Transverse colon (tissue), 4 donors: ENCODE measurements at regions not wholly inside any gene's neighbourhood (a gene's known extent, or its start where the extent isn't known, plus 50 kb on each side); places are given as distances from the start of the nearest gene placed in this dataset.

Source experiments
- DNase-seq: peaks from one replicate; pipeline ENCODE4 v3.0.0-alpha.2; 2019
- H3K27ac ChIP-seq, 4 donors: fragments of 200-600 bp; sonication (generic); 2 replicates each; pipeline ENCODE4 v1.5.1; 2016 to 2018; ENCODE audit warnings: inconsistent platforms in 4 of 4
- H3K27me3 ChIP-seq: fragments of 200-600 bp; sonication (generic); 2 replicates; pipeline ENCODE4 v1.5.1; 2017; ENCODE audit warnings: inconsistent platforms
- H3K36me3 ChIP-seq, 4 donors: fragments of 200-600 bp; sonication (generic); 2 replicates each; pipeline ENCODE4 v1.5.1; 2017 to 2019; ENCODE audit warnings: inconsistent platforms in 4 of 4
- H3K4me1 ChIP-seq, 4 donors: fragments of 200-600 bp; sonication (generic); 2 replicates each; pipeline ENCODE4 v1.5.1; 2017 to 2020; ENCODE audit warnings: inconsistent platforms in 4 of 4
- H3K4me3 ChIP-seq, 4 donors: fragments of 200-600 bp; sonication (generic); 1 replicate in 1 of 4; 2 replicates in 3 of 4; pipeline versions ENCODE4 v1.5.1 to v1.6.1; 2017 to 2019; ENCODE audit warnings: inconsistent platforms in 4 of 4
- H3K9me3 ChIP-seq, 2 donors: fragments of 200-600 bp; sonication (generic); 2 replicates each; pipeline ENCODE4 v1.5.1; 2017 to 2019; ENCODE audit warnings: inconsistent platforms in 2 of 2
- EP300 ChIP-seq: sonication (generic); formaldehyde crosslinking; IDR thresholded peaks from one replicate; pipeline ENCODE4 v1.6.1; 2017; ENCODE audit warnings: antibody characterized with exemption, low read depth
- POLR2A ChIP-seq: fragments of 450-650 bp; IDR thresholded peaks from one replicate; pipeline ENCODE4 v1.6.1; 2016; ENCODE audit warnings: antibody characterized with exemption, mild to moderate bottlenecking, moderate library complexity
- POLR2AphosphoS5 ChIP-seq, 3 donors: sonication (generic); formaldehyde crosslinking; IDR thresholded peaks; one replicate each; pipeline ENCODE4 v1.6.1; 2016; ENCODE audit warnings: antibody characterized with exemption in 3 of 3
- WGBS, 2 donors: methylation state at CpG; one replicate each; pipeline ENCODE4 v1.1.5; 2018; ENCODE audit warnings: low coverage in 1 of 2; 5-methylcytosine and 5-hydroxymethylcytosine counted together
- in situ Hi-C, 4 donors: fragments of 200-750 bp; cut with MboI; loops; one replicate each; pipeline versions ENCODE4 v1.15.0 to v1.15.1; 2017; ENCODE audit warnings: low sequenced_read_pairs in 3 of 4, low pct_ligation_motif_present in 1 of 4, low pct_unique_long_range_greater_than_20kb in 1 of 4
- intact Hi-C: fragments of 100-400 bp; cut with DNase I; formaldehyde crosslinking; loops from one replicate; pipeline ENCODE4 v1.15.1; 2023; ENCODE audit warnings: low total_unique reads
- TF ChIP-seq, protein P1 (sequence below), 5 experiments: fragments of 200-600 bp in 3 of 5; fragments of 450-650 bp in 2 of 5; sonication (generic) in 3 of 5; IDR thresholded peaks; 1 replicate in 2 of 5; 2 replicates in 3 of 5; pipeline ENCODE4 v1.5.1; 2016 to 2017; ENCODE audit warnings: antibody characterized with exemption in 5 of 5, inconsistent platforms in 3 of 5, mild to moderate bottlenecking in 2 of 5, moderate library complexity in 1 of 5

DNA sequence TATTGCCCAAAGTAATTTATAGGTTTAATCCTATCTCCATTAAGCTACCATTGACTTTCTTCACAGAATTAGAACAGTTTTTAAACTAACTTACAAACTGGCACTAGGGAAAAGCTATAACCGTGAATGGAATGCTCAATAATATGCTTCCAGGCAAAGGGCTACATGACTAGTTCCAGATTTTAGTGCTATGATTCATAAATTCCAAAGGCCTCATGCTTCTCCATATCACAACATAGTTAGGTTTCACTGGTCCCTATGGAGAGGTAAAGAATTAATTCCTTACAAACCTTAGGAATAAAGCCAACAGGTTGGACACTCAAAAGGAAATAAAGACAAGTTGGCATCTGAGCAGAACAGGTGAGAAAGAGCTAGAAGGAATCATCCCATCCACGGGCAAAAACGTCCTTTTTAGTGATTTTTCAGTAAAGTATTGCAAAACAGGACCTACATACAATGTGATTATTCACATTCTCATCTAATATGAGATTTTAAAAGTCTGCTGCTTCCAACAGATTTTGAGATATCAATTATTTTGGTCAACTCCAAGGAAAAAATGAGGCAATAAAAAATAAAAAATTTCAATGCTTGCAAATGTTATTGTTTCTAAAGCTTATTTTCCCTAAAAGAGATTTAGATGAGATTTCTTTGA lies 97.0 kb upstream of the TARS1 start:
- in situ Hi-C loops = no loop called here
- H3K9me3 ChIP-seq = no peaks in the 10 kb centered on the region
- H3K4me1 ChIP-seq = peaks cover 0 to 18% (median 3%) of the 10 kb centered on the region in 4 donors
- 61 to 76% methylated on average over 2 to 3 of the region's 3 CpGs for WGBS, 2 donors
- H3K27ac ChIP-seq = peak overlapping the region in 2 of 4 donors; percentile 19 to 31
- no peaks in the 10 kb centered on the region for H3K27me3 ChIP-seq
- intact Hi-C loops = no loop called here
- no peak for TF ChIP-seq EP300
- TF ChIP-seq, protein P1, sequence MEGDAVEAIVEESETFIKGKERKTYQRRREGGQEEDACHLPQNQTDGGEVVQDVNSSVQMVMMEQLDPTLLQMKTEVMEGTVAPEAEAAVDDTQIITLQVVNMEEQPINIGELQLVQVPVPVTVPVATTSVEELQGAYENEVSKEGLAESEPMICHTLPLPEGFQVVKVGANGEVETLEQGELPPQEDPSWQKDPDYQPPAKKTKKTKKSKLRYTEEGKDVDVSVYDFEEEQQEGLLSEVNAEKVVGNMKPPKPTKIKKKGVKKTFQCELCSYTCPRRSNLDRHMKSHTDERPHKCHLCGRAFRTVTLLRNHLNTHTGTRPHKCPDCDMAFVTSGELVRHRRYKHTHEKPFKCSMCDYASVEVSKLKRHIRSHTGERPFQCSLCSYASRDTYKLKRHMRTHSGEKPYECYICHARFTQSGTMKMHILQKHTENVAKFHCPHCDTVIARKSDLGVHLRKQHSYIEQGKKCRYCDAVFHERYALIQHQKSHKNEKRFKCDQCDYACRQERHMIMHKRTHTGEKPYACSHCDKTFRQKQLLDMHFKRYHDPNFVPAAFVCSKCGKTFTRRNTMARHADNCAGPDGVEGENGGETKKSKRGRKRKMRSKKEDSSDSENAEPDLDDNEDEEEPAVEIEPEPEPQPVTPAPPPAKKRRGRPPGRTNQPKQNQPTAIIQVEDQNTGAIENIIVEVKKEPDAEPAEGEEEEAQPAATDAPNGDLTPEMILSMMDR (IDR thresholded peaks at IDR 0.05) = no peak
- peak in 1 of 3 donors; percentile 19 for TF ChIP-seq POLR2AphosphoS5 (IDR thresholded peaks at IDR 0.05)
- no peak for TF ChIP-seq POLR2A
- DNase-seq = no peak
- no peaks in the 10 kb centered on the region for H3K36me3 ChIP-seq
- H3K4me3 ChIP-seq = no peak overlapping the region

DNA sequence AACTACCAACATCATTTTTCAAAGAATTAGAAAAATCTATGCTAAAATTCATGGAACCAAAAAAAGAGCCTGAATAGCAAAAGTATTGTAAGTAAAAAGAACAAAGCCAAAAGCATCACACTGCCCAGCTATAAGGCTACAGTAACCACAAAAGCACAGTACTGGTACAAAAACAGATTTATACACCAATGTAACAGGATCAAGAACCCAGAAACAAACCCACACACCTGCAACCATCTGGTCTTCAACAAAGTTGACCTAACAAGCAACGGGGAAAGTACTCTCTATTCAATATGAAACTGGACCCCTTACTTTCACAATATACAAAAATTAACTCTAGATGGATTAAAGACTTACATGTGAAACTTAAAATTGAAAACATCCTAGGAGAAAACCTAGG lies 94.2 kb upstream of the TARS1 start:
- WGBS, 2 donors = 71 to 75% methylated on average over 1 of the region's 1 CpG
- Histone ChIP-seq H3K27me3 (no peaks in the 10 kb centered on the region), H3K36me3 (no peaks in the 10 kb centered on the region), H3K9me3 (no peaks in the 10 kb centered on the region), H3K27ac (no peak overlapping the region), H3K4me3 (no peak overlapping the region), H3K4me1 (peaks cover 0 to 11% (median 3%) of the 10 kb centered on the region in 4 donors)
- in situ Hi-C loops (no loop called here), intact Hi-C loops (no loop called here)
- TF ChIP-seq EP300 (no peak), POLR2AphosphoS5 (IDR thresholded peaks at IDR 0.05) (no peak), POLR2A (no peak)
- TF ChIP-seq, protein P1 (IDR thresholded peaks at IDR 0.05) = no peak
- no peak for DNase-seq

DNA sequence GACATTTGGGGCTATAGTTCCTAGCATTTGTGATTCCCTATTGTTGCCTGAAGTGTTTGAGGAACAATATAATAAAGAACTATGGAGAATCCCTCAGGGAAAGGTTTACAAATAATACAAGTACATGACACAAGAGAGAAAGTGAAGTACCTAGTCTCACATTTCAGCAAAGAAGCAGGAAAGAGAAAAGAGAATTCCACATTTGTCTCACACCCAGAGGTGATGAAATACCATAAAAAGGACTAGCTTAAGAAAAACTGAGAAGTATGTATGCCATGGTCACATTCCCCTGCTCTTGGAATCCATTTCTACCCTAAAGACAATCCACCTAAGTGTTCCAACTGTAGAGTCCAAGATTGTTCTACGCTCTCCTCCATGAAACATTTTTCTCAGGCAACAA lies 79.0 kb upstream of the TARS1 start:
- Histone ChIP-seq H3K4me3 (no peak overlapping the region), H3K27me3 (no peaks in the 10 kb centered on the region), H3K9me3 (no peaks in the 10 kb centered on the region), H3K4me1 (peaks cover 0 to 11% (median 2%) of the 10 kb centered on the region in 4 donors), H3K36me3 (no peaks in the 10 kb centered on the region), H3K27ac (no peak overlapping the region)
- DNase-seq = no peak
- WGBS, 2 donors = 57 to 87% methylated on average over 1 of the region's 1 CpG
- no peak for TF ChIP-seq EP300
- no peak for TF ChIP-seq POLR2A
- in situ Hi-C loops = no loop called here
- intact Hi-C loops = no loop called here

DNA sequence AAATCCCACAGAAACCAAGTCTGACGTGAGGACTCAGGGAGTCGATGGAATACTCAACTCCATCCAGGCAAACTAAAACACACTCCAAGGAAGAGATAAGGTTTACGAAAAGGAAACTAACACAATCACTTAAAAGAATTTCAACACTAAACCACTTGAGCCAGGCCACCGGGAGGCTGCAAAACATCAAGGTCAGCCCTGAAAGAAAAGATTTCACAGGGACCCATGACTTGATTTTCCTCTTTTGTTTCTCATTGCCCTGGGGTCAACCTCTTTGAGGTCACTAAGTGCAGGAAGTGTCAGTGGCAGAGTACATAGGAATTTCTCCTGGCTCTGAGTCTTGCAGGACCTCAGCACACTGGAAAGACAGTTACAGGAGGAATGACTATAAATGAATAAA lies 77.8 kb upstream of the TARS1 start:
- in situ Hi-C loops = no loop called here
- no peaks in the 10 kb centered on the region for H3K27me3 ChIP-seq
- H3K27ac ChIP-seq = peak overlapping the region in 3 of 4 donors; percentile 54 to 69 (median 58)
- peaks cover 0 to 11% (median 2%) of the 10 kb centered on the region in 4 donors for H3K4me1 ChIP-seq
- TF ChIP-seq EP300 (no peak), POLR2A (no peak), POLR2AphosphoS5 (IDR thresholded peaks at IDR 0.05) (peak in 1 of 3 donors; percentile 31)
- TF ChIP-seq, protein P1 (IDR thresholded peaks at IDR 0.05) = no peak
- peak; percentile 8 for DNase-seq
- H3K9me3 ChIP-seq = no peaks in the 10 kb centered on the region
- no peak overlapping the region for H3K4me3 ChIP-seq
- H3K36me3 ChIP-seq = no peaks in the 10 kb centered on the region
- intact Hi-C loops = no loop called here
- WGBS, 2 donors = 56% methylated on average over 4 of the region's 4 CpGs; no CpG with 5 or more reads in 1 of the 2 donors

DNA sequence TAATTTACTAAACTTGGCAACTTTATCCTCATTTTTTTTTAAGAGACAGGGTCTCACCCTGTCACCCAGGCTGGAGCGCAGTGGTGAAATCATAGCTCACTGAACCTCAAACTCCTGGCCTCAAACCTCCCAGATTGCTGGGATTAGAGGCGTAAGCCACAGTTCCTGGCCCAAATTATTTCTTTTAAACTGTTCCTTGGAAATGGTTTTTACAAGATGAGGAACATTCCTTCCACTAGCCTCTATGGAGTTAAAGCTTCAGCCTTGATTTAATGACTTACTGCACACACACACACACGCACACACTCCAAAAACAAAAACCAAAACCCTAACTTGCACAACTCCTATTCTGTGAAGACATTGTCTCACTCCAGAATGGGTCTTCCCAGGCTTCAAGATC lies 77.2 kb upstream of the TARS1 start:
- Histone ChIP-seq H3K4me1 (peaks cover 0 to 11% (median 2%) of the 10 kb centered on the region in 4 donors), H3K27me3 (no peaks in the 10 kb centered on the region), H3K4me3 (no peak overlapping the region), H3K36me3 (no peaks in the 10 kb centered on the region), H3K9me3 (no peaks in the 10 kb centered on the region), H3K27ac (peak overlapping the region in 2 of 4 donors; percentile 58 to 69)
- intact Hi-C loops = no loop called here
- TF ChIP-seq POLR2AphosphoS5 (IDR thresholded peaks at IDR 0.05) (no peak), POLR2A (no peak), EP300 (no peak)
- TF ChIP-seq, protein P1 (IDR thresholded peaks at IDR 0.05) = no peak
- in situ Hi-C loops = no loop called here
- DNase-seq = no peak
- WGBS, 2 donors = 82 to 88% methylated on average over 3 of the region's 3 CpGs
